ENCODE measurements at regions not wholly inside any gene's neighbourhood (a gene's known extent, or its start where the extent isn't known, plus 50 kb on each side); places are given as distances from the start of the nearest gene placed in this dataset.

- DNase-seq (ENCODE audit: low read depth) = no peak
- H3K4me3 ChIP-seq (ENCODE audit: low read depth, low read length) = no peak overlapping the region
- TF ChIP-seq CTCF (IDR thresholded peaks at IDR 0.05; ENCODE audit: insufficient read depth, low read depth, low read length, missing control alignments) = no peak
These were observed 122.1 kb upstream of the PARP11 start for GRCh38 chr12:3995306-3995705.

- no peak for TF ChIP-seq CTCF (IDR thresholded peaks at IDR 0.05; ENCODE audit: insufficient read depth, low read depth, low read length, missing control alignments)
- no peak for DNase-seq (ENCODE audit: low read depth)
- H3K4me3 ChIP-seq (ENCODE audit: low read depth, low read length) = no peak overlapping the region
These were observed 121.3 kb upstream of the PARP11 start for GRCh38 chr12:3994500-3994899.

- H3K4me3 ChIP-seq (ENCODE audit: low read depth, low read length) = no peak overlapping the region
- no peak for DNase-seq (ENCODE audit: low read depth)
- no peak for TF ChIP-seq CTCF (IDR thresholded peaks at IDR 0.05; ENCODE audit: insufficient read depth, low read depth, low read length, missing control alignments)
These were observed 119.7 kb upstream of the PARP11 start for GRCh38 chr12:3992945-3993344.

GRCh38 chr12:3991798-3992580, 118.8 kb upstream of the PARP11 start:
- DNase-seq (ENCODE audit: low read depth) = no peak
- no peak for TF ChIP-seq CTCF (IDR thresholded peaks at IDR 0.05; ENCODE audit: insufficient read depth, low read depth, low read length, missing control alignments)
- H3K4me3 ChIP-seq (ENCODE audit: low read depth, low read length) = no peak overlapping the region

- no peak overlapping the region for H3K4me3 ChIP-seq (ENCODE audit: low read depth, low read length)
- DNase-seq (ENCODE audit: low read depth) = no peak
- TF ChIP-seq CTCF (IDR thresholded peaks at IDR 0.05; ENCODE audit: insufficient read depth, low read depth, low read length, missing control alignments) = no peak
These were observed 117.5 kb upstream of the PARP11 start for GRCh38 chr12:3990501-3991280.

- TF ChIP-seq CTCF (IDR thresholded peaks at IDR 0.05; ENCODE audit: insufficient read depth, low read depth, low read length, missing control alignments) = no peak
- no peak for DNase-seq (ENCODE audit: low read depth)
- H3K4me3 ChIP-seq (ENCODE audit: low read depth, low read length) = no peak overlapping the region
These were observed 116.0 kb upstream of the PARP11 start for GRCh38 chr12:3989218-3989550.
